ENCODE measurements at regions not wholly inside any gene's neighbourhood (a gene's known extent, or its start where the extent isn't known, plus 50 kb on each side); places are given as distances from the start of the nearest gene placed in this dataset.

DNA sequence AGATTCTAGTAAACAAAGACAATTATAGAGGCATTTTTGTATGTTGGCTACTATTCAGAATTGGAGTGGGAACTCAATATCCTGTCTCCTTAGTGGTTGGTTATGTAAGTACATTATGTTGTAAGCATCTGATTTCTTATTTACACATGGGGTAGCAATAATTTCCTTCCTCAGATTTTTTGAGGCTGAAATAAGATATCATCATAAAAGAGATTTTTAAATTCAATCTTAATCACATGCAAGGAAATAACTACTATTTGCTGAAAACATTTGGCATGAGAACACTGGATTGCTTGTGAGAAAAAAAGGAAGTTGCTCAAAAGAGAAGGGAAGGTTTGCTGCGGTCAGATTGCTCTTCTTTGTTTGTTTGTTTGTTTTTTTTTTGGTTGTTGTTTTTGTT, 437.7 kb upstream of the HS3ST1 start:
- no peak for DNase-seq (ENCODE audit: low read depth, low spot score)
- ChIA-PET RAD21 (ENCODE audit: low non-redundant PET in 1 of 2, low total read pairs in 2 of 2, uncharacterized antibody in 2 of 2, unreplicated experiment in 2 of 2) (no interaction called here), CTCF (no interaction called here), POLR2A (no interaction called here)
- TF ChIP-seq CEBPB (IDR thresholded peaks at IDR 0.05; ENCODE audit: low read depth) (no peak), ZNF274 (IDR thresholded peaks at IDR 0.05; ENCODE audit: low read depth, low read length) (no peak), SP1 (IDR thresholded peaks at IDR 0.05; ENCODE audit: low read depth) (no peak), EZH2 (IDR thresholded peaks at IDR 0.05) (no peak), FOSL1 (IDR thresholded peaks at IDR 0.05; ENCODE audit: low read depth) (no peak), POLR2AphosphoS5 (IDR thresholded peaks at IDR 0.05; ENCODE audit: low read depth, low read length) (no peak), SIN3A (IDR thresholded peaks at IDR 0.05; ENCODE audit: low read depth) (no peak), RAD21 (IDR thresholded peaks at IDR 0.05; ENCODE audit: low read depth) (no peak), POLR2A (IDR thresholded peaks at IDR 0.05; ENCODE audit: borderline replicate concordance, extremely low read depth, insufficient read depth, insufficient read length) (no peak), EZH2phosphoT487 (IDR thresholded peaks at IDR 0.05; ENCODE audit: borderline replicate concordance) (no peak), EGR1 (IDR thresholded peaks at IDR 0.05; ENCODE audit: low read depth) (no peak)
- TF ChIP-seq, protein P1, sequence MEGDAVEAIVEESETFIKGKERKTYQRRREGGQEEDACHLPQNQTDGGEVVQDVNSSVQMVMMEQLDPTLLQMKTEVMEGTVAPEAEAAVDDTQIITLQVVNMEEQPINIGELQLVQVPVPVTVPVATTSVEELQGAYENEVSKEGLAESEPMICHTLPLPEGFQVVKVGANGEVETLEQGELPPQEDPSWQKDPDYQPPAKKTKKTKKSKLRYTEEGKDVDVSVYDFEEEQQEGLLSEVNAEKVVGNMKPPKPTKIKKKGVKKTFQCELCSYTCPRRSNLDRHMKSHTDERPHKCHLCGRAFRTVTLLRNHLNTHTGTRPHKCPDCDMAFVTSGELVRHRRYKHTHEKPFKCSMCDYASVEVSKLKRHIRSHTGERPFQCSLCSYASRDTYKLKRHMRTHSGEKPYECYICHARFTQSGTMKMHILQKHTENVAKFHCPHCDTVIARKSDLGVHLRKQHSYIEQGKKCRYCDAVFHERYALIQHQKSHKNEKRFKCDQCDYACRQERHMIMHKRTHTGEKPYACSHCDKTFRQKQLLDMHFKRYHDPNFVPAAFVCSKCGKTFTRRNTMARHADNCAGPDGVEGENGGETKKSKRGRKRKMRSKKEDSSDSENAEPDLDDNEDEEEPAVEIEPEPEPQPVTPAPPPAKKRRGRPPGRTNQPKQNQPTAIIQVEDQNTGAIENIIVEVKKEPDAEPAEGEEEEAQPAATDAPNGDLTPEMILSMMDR (IDR thresholded peaks at IDR 0.05 in 2 of 3, conservative IDR thresholded peaks at IDR 0.05 in 1 of 3; ENCODE audit: borderline replicate concordance in 1 of 3, insufficient read depth in 1 of 3, low read depth in 2 of 3, low read length in 2 of 3), result no peak
- no peak for ATAC-seq
- no peak overlapping the region for H3K27ac ChIP-seq (ENCODE audit: low read depth, low read length)
- H4K20me1 ChIP-seq (ENCODE audit: insufficient read depth), result no peaks in the 10 kb centered on the region
- no peaks in the 10 kb centered on the region for H3K9me3 ChIP-seq (ENCODE audit: control insufficient read depth in 1 of 2, insufficient read depth in 1 of 2, low read depth in 1 of 2, low read length in 2 of 2)
- H3K36me3 ChIP-seq (ENCODE audit: control insufficient read depth in 1 of 2, insufficient read depth in 2 of 2, low read length in 2 of 2), result no peaks in the 10 kb centered on the region
- no peaks in the 10 kb centered on the region for H3K9me2 ChIP-seq (ENCODE audit: insufficient read depth)
- intact Hi-C loops (cut with micrococcal nuclease), result no loop called here
- no TSS peak for BruUV-seq (replicated peaks)
- no peak overlapping the region for H3K4me2 ChIP-seq (ENCODE audit: low read length)
- H3K4me3 ChIP-seq (replicated peaks in 1 of 2; ENCODE audit: low read depth in 1 of 2, low read length in 2 of 2), result no peak overlapping the region
- H3K27me3 ChIP-seq (ENCODE audit: insufficient read depth, low read length), result no peaks in the 10 kb centered on the region
- H3K79me2 ChIP-seq (ENCODE audit: insufficient read depth, low read length), result no peaks in the 10 kb centered on the region
- H3K4me1 ChIP-seq (ENCODE audit: control insufficient read depth in 1 of 2, insufficient read depth in 2 of 2, low read length in 2 of 2), result no peaks in the 10 kb centered on the region
- H2AFZ ChIP-seq (ENCODE audit: low read depth, low read length, poor library complexity, severe bottlenecking), result no peak overlapping the region
- H3K9ac ChIP-seq (ENCODE audit: low read length), result no peak overlapping the region
